ENCODE measurements at regions not wholly inside any gene's neighbourhood (a gene's known extent, or its start where the extent isn't known, plus 50 kb on each side); places are given as distances from the start of the nearest gene placed in this dataset.
A peak's percentile ranks its signal among the peaks of the same experiment; 100 is the strongest.
"Not testable (repeated sequence)": the region's sequence is repeated elsewhere in the genome, so short reads cannot be mapped to it uniquely, and the experiment has no call there.

DNA sequence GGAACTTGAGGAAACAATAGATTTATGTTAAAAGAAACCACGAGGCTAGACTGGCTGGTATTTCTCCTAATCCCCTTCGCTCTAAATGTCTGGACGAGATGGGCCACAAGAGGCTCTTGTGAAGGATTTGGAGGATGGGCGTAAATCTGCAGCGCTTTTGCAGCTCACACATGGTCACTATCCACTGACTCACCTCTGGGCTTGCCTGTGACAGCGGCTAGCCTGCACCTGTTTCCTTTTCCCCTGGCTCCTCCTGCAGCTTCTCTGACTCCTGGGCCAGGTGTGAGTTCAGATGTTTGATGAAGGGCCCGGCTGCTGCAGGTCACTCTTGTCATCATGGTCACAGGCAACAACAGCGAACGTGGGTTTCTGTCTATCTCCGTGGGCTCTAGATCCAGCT is 629.4 kb downstream of the CBLN4 start:
- H3K9me3 Mint-ChIP-seq: peaks cover 5% of the 10 kb centered on the region in 2 donors
- H3K36me3 Mint-ChIP-seq: no peaks in the 10 kb centered on the region
- no peak for DNase-seq (ENCODE audit: low spot score in 2 of 2)
- ATAC-seq: no peak
- no peak overlapping the region for H3K27ac Mint-ChIP-seq

DNA sequence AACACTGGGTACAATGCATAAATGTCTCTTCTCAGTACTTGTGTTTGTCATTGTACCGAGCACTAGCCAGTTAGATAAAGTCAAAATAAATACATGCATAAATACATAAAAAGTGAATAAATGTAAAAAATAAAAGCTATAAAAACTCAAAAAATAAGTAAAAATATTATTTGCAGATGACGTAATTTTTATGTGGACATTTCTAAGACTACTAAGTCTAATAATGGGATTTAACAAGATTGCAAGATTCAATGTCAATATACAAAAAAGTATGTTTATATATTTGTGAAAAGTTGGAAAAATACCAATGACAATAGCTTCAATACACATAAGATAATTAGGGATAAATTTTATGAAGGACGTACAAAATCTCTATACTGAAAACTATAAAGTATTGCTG is 639.6 kb downstream of the CBLN4 start:
- H3K36me3 Mint-ChIP-seq: peaks cover 0 to 3% of the 10 kb centered on the region in 2 donors
- DNase-seq (ENCODE audit: low spot score in 2 of 2) (no peak), ATAC-seq (no peak)
- peaks cover 7 to 12% of the 10 kb centered on the region in 2 donors for H3K9me3 Mint-ChIP-seq
- no peak overlapping the region for H3K27ac Mint-ChIP-seq

DNA sequence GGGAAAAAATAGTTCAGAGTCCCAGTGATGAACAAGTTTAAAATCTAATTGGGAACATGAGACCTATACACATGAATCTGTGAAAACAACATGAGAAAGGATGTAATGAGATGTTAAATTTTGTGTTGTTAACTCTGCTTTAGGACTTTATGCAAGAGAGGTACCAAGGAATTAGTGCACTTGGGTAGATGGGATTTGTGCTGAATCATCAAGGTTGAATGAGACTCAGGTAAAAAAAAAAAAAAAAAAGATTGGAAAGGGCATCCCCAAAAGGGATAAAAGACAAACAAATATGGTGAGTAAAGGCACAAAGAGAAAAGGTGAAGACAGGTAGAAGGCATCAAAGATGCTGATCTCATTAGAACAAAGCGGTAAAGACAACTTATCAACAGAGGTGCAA is 644.4 kb downstream of the CBLN4 start:
- DNase-seq (ENCODE audit: low spot score in 2 of 2) (no peak), ATAC-seq (no peak)
- H3K36me3 Mint-ChIP-seq: peaks cover 0 to 4% of the 10 kb centered on the region in 2 donors
- no peak overlapping the region for H3K27ac Mint-ChIP-seq
- peaks cover 5 to 6% of the 10 kb centered on the region in 2 donors for H3K9me3 Mint-ChIP-seq

DNA sequence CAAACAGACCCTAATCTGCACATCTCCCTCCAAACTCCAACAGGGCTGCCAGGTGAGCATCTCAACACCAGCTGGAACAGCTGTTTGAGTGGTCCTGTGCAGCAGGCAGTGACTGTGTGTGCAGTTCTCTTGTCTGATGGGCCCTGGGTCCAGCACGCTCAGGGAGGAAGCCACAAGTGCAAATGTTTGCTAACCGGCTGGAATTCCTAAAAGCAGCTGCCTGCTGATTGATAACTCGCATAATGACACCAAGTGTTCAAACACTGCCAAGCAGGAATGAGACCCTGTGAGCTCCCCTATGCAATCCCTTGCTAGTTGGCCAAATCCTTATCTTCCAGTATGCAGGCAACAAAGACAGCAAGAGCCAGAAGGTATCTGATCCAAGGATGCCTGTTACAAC is 650.6 kb downstream of the CBLN4 start:
- DNase-seq (ENCODE audit: low spot score in 2 of 2) (no peak), ATAC-seq (no peak)
- peaks cover 0 to 14% of the 10 kb centered on the region in 2 donors for H3K36me3 Mint-ChIP-seq
- H3K27ac Mint-ChIP-seq: no peak overlapping the region
- peaks cover 15 to 22% of the 10 kb centered on the region in 2 donors for H3K9me3 Mint-ChIP-seq

DNA sequence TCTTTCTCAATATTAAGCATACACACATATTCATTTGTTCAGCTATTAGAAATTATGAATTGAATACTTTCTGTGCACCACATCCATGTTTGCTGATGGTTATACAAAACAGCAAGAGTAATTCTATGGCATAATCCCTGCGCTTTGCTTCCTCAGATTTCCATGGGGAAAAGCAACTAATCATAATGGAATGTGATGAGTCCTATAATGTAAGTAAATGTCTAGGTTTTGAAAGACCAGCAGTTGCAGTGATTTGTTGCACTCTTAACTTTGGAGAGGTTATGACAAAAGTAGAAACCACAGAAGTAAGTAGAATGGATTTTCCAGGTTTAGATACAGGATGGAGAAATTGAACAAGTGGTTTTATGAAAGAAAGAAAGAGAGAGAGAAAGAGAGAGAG is 652.1 kb downstream of the CBLN4 start:
- H3K36me3 Mint-ChIP-seq: peaks cover 0 to 14% of the 10 kb centered on the region in 2 donors
- DNase-seq (ENCODE audit: low spot score in 2 of 2) (no peak), ATAC-seq (no peak)
- H3K9me3 Mint-ChIP-seq: peaks cover 15 to 22% of the 10 kb centered on the region in 2 donors
- no peak overlapping the region for H3K27ac Mint-ChIP-seq

DNA sequence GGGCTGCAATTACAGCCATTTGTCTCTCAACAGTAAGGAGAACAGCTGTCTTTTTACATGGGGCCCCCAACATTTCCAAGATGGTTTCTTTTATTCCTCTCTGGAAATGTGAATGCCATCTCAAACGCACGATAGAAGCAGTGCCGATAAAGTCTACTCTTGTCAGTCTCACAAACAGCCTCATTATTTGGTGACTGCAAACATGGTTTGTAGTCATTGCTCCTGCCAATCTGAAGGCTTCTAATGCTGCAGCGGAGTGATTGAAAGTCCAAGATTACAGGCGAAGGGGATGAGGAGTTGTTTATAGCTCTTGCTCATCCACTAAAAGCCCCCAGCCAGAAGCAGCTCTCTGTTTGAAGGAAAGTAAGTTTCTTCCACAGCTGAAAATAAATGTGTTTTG is 657.1 kb downstream of the CBLN4 start:
- Mint-ChIP-seq H3K27ac (no peak overlapping the region), H3K9me3 (peaks cover 12 to 20% of the 10 kb centered on the region in 2 donors), H3K36me3 (peaks cover 0 to 6% of the 10 kb centered on the region in 2 donors)
- no peak for DNase-seq (ENCODE audit: low spot score in 2 of 2)
- ATAC-seq: no peak

DNA sequence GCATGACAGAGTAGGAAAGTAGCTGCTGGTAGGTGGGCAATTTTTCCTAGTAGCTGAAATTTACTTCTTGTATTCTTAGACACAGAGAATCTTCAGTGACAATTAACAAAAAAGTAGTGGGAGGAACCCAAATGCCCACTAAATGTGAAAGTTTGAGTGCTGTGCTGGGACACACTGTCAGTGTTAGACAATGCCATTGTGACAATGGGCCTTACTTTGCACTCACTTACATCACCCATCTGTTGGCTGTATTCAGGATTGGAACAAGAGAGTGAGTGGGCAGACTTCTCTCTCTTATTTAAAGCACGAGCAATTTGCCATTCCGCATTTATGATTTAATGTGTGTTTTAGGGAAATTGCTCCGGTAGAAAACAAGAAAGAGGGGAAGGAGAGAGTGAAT is 662.5 kb downstream of the CBLN4 start:
- DNase-seq (ENCODE audit: low spot score in 2 of 2) (no peak), ATAC-seq (no peak)
- Mint-ChIP-seq H3K27ac (no peak overlapping the region), H3K9me3 (peaks cover 7 to 22% of the 10 kb centered on the region in 2 donors), H3K36me3 (no peaks in the 10 kb centered on the region)

DNA sequence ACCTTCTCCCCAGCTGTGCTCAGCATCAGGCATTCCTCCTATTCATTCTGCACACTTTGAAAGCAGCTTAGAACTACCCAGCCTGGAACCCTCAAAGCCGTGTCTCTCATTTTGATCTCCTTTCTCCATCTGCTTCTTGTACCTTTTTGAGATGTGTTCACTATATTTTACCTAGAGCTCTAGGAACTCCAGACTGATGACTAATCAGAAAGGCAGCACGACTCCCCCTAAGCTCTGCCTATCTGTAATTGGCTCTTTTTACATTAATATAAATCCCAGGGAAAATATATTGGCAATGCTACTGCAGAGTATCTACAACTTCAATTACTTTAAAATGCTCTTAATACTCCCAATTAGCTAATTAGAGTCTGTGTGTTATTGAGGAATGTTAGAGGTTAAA is 671.5 kb downstream of the CBLN4 start:
- H3K27ac Mint-ChIP-seq: no peak overlapping the region
- H3K36me3 Mint-ChIP-seq: no peaks in the 10 kb centered on the region
- DNase-seq (ENCODE audit: low spot score in 2 of 2) (no peak), ATAC-seq (no peak)
- peaks cover 11 to 22% of the 10 kb centered on the region in 2 donors for H3K9me3 Mint-ChIP-seq

DNA sequence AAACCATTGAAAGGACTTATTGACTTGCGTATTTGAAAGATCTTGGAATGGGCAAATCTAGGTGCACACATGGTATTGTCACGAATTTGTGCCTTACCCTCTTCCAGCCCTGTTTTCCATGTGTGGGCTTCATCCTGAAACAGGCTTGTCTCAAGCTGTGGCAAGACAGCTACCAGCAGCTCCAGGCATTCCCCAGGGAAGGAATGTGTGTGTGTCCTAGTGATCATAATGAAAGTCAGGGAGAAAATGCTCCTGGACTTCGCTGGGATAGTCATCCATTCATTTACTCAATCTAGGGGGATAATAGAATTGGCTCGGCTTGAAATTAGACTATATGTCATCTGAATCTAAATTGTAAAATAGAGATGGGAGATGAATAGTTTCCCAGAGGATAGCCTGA is 676.2 kb downstream of the CBLN4 start:
- Mint-ChIP-seq H3K27ac (no peak overlapping the region), H3K36me3 (no peaks in the 10 kb centered on the region), H3K9me3 (peaks cover 17 to 20% of the 10 kb centered on the region in 2 donors)
- DNase-seq (ENCODE audit: low spot score in 2 of 2) (no peak), ATAC-seq (no peak)

DNA sequence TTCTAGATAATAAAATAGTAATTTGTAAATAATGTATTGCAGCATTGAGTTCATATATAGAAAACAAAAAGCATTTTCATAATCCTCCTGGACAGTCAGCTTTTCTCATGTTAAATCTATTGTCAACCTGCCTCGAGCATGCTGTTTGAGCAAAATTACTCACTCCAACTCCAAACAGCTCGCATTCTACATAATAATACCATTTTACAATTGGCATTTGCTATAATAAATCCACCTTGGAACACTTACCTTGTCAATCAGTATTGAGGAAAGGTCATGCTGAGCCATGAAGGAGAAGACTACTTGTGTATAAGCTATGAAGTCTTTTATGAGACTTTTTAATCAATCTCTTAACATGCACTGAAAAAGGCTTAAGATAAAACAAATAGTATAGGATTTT is 682.6 kb downstream of the CBLN4 start:
- DNase-seq (ENCODE audit: low spot score in 2 of 2) (no peak), ATAC-seq (no peak)
- Mint-ChIP-seq H3K36me3 (peaks cover 0 to 5% of the 10 kb centered on the region in 2 donors), H3K9me3 (peaks cover 6 to 20% of the 10 kb centered on the region in 2 donors), H3K27ac (no peak overlapping the region)

DNA sequence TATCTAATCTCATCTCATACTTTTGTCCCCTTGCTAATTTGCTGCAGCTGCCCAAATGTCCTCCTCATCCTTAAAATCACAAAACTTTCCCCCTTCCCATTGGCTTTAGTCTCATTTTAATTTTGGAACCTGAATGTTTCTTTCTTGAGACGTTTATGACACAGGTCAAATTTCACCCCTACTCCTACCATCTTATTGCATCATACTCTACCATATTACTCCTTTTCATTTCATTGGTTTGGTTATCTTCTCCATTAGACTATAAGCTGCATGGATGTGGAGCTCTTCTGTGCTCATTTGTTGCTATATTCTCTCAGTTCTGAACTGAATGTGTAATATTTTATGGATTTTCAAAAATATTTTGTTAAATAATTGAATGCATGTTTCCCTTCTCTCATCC is 688.6 kb downstream of the CBLN4 start:
- Mint-ChIP-seq H3K36me3 (peaks cover 0 to 5% of the 10 kb centered on the region in 2 donors), H3K27ac (no peak overlapping the region), H3K9me3 (peaks cover 12 to 31% of the 10 kb centered on the region in 2 donors)
- DNase-seq (ENCODE audit: low spot score in 2 of 2) (no peak), ATAC-seq (no peak)

DNA sequence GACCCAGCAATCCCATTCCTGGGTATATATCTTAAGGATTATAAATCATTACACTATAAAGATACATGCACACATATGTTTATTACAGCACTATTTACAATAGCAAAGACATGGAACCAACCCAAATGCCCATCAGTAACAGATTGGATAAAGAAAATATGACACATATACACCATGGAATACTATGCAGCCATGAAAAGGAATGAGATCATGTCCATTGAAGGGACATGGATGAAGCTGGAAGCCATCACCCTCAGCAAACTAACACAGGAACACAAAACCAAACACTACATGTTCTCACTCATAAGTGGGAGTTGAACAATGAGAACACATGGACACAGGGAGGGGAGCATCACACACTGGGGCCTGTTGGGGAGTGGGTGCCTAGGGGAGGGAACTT is 694.5 kb downstream of the CBLN4 start:
- peaks cover 5 to 28% of the 10 kb centered on the region in 2 donors for H3K9me3 Mint-ChIP-seq
- not testable (repeated sequence) for ATAC-seq; H3K27ac Mint-ChIP-seq; H3K36me3 Mint-ChIP-seq; DNase-seq (ENCODE audit: low spot score in 2 of 2)

DNA sequence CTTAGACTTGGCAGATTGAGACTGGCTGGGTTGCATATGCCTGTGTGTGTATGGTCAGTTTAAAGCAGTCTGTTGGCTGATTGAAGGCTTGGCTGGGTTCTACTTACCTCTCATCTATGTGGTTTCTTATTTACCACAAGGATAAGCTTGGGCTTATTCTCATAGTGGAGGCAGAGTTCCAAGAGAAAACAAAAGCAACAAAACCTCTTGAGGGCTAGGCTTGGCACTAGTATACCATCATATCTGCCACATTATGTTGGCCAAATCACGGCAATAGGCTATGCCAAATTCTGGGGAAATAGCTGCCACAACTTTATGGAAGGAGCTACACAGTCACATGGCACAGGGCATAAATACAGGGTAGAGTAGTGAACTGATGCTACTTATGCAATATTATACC is 714.1 kb downstream of the CBLN4 start:
- Mint-ChIP-seq H3K9me3 (peaks cover 3% of the 10 kb centered on the region in 2 donors), H3K27ac (no peak overlapping the region), H3K36me3 (no peaks in the 10 kb centered on the region)
- ATAC-seq (no peak), DNase-seq (ENCODE audit: low spot score in 2 of 2) (no peak)

DNA sequence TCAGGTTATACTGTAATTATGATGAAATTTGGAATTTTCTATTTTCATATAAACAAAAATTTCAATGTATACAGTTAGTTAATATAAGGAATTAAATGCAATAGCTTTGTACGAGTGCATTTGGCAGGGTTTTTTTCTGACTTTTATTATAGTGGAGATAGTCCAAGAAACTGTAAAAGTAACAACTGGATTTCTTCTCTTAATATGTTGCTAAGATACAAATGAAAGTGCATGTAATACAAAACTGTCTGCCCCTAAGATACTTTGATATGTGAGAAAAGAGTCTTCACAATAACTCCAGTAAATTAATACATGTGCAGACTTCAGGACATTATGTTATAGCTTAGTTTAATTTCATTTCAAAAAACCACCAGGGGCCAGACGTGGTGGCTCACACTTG is 721.4 kb downstream of the CBLN4 start:
- Mint-ChIP-seq H3K36me3 (peaks cover 0 to 5% of the 10 kb centered on the region in 2 donors), H3K9me3 (peaks cover 4 to 13% of the 10 kb centered on the region in 2 donors), H3K27ac (no peak overlapping the region)
- no peak for DNase-seq (ENCODE audit: low spot score in 2 of 2)
- no peak for ATAC-seq

DNA sequence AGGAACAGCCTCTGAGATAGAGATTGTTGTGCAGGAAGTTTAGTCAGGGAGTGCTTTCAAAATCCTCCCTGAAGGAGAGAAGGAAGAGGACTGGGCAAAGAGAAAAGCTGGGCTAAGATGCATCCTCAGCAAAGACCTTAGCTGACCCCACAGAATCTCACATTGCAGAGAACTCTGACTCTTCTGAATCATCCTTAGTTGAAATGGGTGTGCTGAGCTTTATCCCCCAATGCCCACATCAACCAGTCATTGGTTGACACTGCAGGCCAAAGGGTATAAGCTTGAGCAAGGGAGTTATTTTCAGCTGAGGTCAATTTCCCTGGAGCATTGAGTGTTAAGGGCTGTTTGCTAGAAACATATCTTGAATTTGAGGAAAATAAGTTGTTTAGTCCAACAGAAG is 732.2 kb downstream of the CBLN4 start:
- ATAC-seq (no peak), DNase-seq (ENCODE audit: low spot score in 2 of 2) (no peak)
- Mint-ChIP-seq H3K27ac (no peak overlapping the region), H3K9me3 (peaks cover 19 to 22% of the 10 kb centered on the region in 2 donors), H3K36me3 (peaks cover 0 to 9% of the 10 kb centered on the region in 2 donors)

DNA sequence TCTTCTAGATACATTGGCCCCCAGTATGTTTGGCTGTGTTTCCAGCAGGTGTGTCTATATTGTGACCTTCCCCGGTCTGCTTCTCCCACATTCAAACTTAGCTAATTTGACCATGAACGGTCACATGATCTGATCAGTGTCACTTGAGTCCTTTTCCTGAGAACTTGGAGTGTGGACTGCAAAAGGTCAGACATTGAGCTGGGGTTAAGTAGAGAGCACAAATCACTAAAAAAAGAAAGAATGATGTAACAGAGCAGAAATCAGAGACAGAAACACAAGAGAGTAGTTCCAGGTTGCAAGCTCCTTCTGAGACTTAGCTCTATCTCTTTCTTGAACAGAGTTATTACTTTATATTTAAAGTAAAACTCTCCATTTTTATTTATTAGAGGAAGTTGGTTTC is 733.9 kb downstream of the CBLN4 start:
- Mint-ChIP-seq H3K27ac (no peak overlapping the region), H3K9me3 (peaks cover 11 to 19% of the 10 kb centered on the region in 2 donors), H3K36me3 (peaks cover 0 to 4% of the 10 kb centered on the region in 2 donors)

DNA sequence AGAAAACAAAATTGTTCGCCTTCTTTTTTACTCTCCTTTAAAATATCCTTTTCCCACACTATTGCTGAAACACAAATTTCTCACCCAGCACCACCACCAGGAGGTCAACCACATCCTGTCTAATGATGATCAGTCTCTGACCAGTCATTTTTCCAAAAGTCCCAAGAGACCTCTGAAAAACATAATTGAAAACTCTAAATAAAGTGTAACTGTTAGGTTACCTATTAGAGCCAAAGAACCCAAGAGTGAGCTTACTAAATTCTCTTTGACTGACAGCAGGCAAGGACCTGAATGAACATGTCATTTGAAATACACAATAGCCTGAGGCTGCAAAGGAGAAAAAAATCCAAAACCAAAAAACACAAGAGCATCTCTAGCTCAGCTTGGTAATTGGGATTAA is 735.4 kb downstream of the CBLN4 start:
- DNase-seq (ENCODE audit: low spot score in 2 of 2): no peak
- ATAC-seq: no peak
- Mint-ChIP-seq H3K9me3 (peaks cover 11 to 19% of the 10 kb centered on the region in 2 donors), H3K27ac (no peak overlapping the region), H3K36me3 (peaks cover 0 to 4% of the 10 kb centered on the region in 2 donors)

More for the DNA sequence above, 733.9 kb downstream of the CBLN4 start:
- DNase-seq (ENCODE audit: low spot score in 2 of 2) (no peak), ATAC-seq (no peak)

DNA sequence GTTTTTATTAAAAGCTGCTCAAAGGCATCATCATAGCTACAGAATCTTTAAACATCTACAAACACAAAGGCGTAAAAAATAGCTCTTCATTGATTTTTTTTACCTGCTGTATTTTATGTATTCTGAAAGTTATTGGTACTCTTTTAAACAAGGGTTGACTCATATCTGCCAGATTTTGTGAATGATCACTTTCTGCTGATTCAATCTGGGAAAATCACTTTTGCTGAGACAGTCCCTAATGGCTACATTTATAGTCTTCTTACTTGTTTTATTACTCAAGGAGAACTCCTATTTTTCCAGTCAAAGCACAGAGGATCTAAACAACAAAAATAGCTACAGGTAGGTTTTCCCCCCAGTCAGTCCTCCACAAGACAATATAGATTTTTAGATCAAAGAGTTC is 739.0 kb downstream of the CBLN4 start:
- Mint-ChIP-seq H3K9me3 (peaks cover 8 to 23% of the 10 kb centered on the region in 2 donors), H3K36me3 (peaks cover 0 to 4% of the 10 kb centered on the region in 2 donors), H3K27ac (no peak overlapping the region)
- ATAC-seq (peak in 1 of 2 donors; percentile 58), DNase-seq (ENCODE audit: low spot score in 2 of 2) (no peak)

All from activated naive CD4-positive, alpha-beta T cell treated with anti-CD3 and anti-CD28 coated beads, Interleukin-2, amount 50 U/mL, for 72 hours (primary cell).